IPS-NIHi11 (cell line): ENCODE measurements at regions not wholly inside any gene's neighbourhood (a gene's known extent, or its start where the extent isn't known, plus 50 kb on each side); places are given as distances from the start of the nearest gene placed in this dataset.
A peak's percentile ranks its signal among the peaks of the same experiment; 100 is the strongest.
"Not testable (repeated sequence)": the region's sequence is repeated elsewhere in the genome, so short reads cannot be mapped to it uniquely, and the experiment has no call there.

Experiments
- DNase-seq: peaks from one replicate; pipeline ENCODE4 v3.0.0; 2012; ENCODE audit warnings: mixed read lengths, low spot score

DNA sequence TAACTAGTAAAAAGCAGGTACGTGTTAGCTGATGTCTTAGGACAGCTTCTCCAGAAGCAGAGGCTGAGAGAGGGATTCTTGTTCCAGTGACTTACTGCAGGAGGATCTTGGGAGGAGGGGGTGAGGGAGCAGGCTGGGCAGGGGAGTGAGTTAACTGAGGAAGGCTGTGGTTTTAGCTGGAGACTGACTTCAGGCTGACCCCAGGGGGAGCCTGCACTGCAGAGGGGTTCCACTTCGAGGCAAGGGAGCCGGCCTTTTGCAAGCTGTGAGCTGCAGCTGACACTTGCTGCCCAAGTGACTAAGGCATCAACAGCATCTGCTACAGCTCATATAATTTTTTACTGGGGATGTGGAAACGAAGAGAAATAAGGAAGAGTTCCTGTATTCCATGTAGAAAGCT lies 50.4 kb upstream of the SOD1 start:
- DNase-seq: no peak

DNA sequence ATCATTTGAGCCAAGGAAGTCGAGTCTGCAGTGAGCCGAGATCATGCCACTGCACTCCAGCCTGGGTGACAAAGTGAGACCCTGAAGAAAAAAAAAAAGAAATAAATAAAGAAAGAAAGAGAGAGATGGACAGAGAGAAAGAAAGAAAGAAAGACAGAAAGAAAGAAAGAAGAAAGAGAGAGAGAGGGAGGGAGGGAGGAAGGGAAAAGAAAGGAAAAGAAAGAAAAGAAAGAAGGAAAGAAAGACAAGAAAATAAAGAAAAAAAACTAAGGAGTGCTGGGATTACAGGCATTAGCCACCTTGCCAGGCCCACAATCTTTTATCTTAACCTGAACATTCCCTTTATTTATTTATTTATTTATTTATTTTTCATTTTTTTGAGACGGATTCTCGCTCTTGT lies 51.7 kb upstream of the SOD1 start:
- DNase-seq: no peak

DNA sequence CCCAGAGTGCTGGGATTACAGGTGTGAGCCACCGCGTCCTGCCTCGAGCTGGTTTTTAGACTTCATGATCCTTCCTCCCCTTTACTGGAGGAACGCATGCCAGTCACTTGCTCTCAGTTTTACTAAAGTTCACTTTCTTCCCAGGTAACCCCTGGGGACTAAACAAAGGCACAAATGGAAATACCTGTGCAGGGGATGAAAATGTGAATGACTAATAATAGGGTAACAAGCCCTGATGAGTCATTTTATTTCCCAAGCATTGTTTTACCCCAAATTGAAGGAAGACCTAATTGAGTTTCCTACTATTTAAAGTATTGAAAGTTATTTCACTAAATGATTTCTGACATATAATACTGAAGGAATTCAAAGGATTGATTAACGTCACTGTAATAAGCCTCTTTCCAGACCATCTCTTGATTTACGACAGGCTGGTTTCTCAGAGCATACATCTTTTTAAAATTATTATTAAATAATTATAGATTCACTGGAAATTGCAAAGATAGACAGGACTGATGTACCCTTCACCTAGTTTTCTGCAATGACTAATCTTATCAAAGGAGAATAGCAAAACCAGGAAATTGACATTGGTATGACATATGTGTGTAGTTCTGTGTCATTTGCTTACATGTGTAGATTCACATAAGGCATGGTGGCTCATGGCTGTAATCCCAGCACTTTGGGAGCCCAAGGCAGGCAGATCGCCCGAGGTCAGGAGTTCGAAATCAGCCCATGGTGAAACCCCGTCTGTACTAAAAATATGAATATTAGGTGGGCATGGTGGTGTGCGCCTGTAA lies 53.2 kb upstream of the SOD1 start:
- DNase-seq: no peak

DNA sequence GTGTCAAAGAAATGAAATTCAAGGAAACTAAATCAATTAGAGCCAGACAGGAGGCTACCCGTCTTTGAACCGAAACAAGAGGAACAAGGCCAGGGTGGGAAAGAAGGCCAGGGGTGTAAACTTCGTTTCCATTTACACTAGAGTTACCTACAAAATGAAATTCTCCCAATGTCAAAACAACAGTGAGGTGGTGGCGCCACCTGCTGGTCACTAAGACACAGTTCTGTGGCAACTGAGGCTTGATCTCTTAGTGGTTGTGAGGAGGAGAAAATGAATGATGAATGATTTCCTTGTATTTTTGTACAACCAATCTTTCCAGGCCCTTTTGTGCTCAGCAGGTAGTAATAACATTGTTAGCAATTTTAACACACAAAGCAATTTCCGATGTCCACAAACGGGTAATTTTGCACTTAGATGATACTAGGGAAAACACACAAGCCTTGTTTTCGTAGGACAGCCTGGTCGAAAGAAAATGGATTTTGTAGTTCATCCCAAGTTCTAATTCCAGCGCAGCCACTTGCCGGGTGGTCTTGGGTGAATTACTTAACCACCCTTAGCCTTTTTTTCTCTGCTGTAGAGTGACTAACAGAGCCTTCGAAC lies 54.8 kb upstream of the SOD1 start:
- peak; percentile 78 for DNase-seq

DNA sequence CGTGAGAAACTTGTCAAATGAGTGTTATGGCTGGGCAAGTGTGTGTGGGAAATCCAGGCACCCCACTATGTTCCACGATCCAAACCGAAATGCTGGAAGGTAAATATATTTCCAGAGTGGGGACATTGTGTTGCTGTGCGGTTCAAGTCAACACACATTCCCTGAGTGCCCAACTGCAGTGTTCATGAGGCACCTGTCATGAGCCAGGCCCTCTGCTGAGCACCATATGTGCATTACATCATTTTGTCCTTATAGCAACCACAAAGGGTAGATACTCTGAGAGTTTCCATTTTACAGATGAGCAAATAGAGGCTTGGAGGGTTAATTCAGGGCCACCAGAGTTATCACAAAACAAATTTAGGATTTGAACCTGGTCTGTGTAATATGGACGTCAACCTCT lies 59.9 kb upstream of the SOD1 start:
- DNase-seq: no peak

DNA sequence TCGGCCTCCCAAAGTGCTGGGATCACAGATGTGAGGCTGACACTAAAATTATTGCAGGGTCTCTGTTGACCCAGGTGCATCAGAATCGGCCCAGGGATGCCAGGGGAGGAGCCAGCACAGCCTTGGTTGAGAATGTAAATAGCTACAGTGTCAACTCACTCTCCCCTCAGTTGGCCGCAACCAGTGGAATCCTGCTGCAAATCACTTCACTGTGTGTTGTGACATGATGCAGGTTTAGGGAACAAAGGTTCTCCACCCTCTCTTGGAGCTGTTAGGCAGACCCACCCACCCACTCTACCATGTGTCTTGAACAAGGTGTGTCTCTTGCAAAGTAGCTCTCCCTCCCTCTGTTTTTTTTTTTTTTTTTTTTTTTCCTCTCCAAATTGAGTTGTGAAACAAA lies 60.5 kb upstream of the SOD1 start:
- DNase-seq: no peak

DNA sequence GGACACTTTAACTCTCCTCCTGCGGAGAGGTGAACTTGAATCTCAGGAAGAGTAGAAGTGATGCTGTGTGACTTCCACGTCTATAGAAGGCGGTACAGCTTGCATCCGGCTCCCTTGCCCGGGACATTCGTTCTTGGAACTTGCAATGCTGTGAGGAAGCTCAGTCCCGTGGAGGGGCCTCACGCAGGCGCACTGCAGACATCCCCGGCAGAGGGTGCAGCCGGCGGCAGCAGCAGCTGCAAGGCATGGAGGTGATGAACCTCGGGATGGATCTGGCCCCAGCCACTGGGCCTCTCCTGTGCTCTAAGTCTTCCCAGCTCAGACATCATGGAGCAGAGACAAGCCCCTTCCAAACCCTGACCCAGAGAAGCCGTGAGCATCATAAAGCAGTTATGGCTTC lies 61.8 kb upstream of the SOD1 start:
- DNase-seq: no peak

DNA sequence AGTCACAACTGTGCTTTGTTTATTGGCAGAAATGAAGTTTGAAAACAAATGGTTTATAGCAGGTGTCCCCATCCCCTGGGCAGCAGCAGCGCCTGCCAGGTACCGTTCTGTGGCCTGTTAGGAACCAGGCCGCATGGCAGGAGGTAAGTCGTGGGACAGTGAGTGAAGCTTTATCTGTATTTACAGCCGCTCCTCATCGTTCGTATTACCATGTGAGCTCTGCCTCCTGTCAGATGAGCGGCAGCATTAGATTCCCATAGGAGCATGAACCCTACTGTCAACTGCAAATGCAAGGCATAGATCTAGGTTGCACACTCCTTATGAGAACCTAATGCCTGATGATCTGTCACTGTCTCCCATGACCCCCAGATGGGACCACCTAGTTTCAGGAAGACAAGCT lies 63.4 kb upstream of the SOD1 start:
- no peak for DNase-seq

DNA sequence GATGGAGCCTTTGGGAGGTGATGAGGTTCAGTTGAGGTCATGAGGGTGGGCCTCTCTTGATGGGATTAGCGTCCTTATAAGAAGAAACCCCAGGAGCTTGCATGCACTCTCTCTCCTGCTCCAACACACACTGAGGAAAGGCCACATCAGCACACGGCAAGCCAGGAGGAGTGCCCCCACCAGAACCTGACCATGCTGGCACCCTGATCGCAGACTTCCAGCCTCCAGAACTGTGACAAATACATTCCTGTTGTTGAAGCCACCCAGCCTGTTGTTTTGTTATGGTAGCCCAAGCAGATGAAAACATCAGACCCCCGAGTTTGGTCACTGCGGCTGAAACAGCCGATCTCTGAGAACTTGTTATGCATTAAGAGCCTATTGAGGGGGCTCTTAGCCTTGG lies 64.8 kb upstream of the SOD1 start:
- no peak for DNase-seq

DNA sequence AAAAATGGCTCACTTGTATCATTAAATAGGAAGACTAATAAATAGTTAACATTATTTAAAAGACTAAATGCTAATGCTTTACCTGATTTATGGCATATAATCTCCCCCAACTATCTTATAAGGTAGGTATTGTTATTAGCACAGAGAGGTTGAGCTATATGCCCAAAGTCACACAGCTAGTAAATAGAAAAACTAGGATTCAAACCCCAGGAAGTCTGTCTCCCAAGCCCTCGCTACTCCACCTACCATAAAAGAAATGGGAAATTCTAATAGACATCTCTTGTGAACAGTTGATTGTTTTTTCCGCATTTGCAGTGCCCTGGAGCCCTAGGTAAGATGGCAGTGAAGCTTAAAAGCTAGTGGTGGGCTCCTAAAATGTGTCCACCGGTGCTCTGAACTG lies 65.2 kb upstream of the SOD1 start:
- no peak for DNase-seq

DNA sequence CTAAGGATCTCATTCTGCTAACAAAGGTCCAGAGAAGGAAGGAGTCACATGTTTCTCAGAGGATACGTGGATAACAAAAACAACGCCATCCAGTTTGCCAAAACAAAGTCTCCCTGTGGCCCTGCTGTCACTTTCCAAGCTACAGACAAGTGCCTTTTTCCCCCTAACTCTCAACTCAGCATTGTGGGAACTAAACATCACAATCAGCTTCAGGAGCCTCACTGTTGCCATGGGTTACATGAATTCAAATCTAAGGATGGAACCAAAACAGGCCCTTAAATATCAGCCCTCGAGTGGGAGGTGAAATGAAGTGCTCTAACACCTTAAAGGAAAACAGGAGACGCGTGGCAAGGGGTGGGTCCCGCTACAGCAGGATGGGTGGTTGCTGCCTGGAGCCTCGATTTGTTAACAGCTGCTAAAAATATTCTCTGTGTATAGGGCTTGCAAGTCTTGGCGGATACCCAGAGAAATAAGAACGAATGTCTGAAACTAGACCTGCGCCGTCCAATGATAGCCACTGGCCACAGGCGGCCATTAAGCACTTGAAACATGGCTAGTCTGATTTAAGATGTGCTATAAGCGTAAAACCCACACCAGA lies 66.4 kb upstream of the SOD1 start:
- no peak for DNase-seq

DNA sequence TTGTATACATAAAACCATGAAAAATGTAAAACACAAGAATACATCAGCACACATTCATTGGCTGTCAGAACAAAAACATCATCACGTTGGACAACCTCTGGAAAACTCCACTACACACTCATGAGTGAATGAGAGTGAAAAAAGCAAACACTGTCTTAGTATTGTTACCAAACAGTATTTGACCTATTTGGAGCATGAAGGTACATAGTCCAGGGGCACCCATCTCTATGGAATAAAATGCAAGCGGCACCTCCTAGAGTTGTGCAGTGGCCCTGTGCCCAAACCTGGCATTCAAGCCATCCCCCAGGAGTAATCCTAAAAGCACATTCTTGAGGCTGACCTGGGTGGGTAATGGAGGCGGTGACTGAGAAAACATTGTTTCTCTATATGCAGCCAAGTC lies 67.0 kb upstream of the SOD1 start:
- DNase-seq: no peak

DNA sequence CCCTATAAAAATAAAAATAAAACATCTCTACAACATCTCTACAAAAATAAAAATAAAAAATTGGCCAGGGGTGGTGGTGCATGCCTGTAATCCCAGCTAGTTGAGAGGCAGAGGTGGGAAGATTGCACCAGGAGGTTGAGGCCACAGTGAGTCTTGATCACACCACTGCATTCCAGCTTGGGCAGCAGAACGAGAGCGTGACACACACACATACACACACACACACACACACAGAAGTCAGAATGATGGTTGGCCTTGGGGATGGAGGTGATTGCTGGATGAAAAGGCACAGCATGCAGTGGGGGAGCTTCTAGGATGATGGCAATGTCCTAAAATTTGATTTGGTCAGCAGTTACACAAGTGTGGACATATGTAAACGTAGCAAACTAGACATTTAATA lies 69.7 kb upstream of the SOD1 start:
- DNase-seq: no peak

DNA sequence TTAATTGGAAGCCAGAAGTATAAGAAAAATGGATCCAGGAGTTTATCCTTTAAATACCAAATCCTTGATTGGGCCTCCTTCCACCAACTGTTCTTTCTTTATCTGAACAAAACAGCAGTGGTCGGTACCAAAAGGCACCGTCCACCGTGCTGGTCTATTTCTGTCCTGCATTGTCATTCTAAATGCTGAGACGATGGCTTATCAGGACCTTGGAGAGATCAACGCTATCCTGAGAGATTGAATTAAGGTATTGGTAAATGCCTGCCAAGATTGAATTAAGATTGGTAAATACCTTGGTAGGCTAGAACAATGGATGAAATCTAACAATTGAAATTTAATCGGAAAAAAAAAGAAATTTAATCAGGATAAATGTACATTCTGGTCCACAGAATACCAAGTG lies 73.4 kb upstream of the SOD1 start:
- DNase-seq: no peak

DNA sequence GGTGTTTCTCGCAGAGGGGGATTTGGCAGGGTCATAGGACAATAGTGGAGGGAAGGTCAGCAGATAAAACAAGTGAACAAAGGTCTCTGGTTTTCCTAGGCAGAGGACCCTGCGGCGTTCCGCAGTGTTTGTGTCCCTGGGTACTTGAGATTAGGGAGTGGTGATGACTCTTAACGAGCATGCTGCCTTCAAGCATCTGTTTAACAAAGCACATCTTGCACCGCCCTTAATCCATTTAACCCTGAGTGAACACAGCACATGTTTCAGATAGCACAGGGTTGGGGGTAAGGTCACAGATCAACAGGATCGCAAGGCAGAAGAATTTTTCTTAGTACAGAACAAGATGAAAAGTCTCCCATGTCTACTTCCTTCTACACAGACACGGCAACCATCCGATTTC lies 75.6 kb upstream of the SOD1 start:
- DNase-seq: not testable (repeated sequence)

DNA sequence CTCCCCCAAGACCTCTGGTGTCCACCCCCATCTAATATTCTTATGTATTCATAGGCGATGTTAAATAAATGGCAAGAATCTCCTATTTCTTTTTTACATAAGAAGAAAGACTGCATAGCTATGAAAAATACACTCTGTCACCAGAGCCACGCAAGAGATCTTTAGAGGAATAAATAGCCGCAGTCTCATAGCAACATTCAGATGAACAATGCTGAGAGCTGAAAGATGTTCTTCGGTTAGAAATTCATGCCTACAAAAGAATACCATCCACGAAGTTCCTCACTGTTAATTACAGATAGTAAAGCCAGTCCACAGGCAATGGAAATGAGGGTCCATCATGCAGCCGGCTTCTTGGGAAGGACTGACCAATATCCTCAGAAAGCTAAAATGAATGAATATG lies 76.0 kb upstream of the SOD1 start:
- DNase-seq: no peak

DNA sequence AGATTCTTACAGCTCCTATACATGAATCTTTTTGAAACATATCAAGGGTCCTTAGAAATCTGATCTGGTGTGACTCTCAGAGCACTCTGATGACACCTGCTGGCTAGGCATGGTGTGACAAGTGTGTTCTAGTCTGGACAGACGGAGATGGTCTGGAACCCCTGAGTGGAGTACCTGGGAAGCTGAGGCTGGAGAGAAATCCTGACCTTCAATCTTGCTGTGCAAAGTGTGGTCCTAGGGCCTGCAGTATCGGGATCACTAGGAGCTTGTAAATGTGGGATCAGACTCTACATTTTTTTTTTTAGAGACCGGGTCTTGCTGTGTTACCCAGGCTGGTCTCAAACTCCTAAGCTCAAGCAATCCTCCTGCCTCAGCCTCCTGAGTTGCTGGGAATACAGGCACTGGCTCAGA lies 78.6 kb upstream of the SOD1 start:
- peak; percentile 68 for DNase-seq

DNA sequence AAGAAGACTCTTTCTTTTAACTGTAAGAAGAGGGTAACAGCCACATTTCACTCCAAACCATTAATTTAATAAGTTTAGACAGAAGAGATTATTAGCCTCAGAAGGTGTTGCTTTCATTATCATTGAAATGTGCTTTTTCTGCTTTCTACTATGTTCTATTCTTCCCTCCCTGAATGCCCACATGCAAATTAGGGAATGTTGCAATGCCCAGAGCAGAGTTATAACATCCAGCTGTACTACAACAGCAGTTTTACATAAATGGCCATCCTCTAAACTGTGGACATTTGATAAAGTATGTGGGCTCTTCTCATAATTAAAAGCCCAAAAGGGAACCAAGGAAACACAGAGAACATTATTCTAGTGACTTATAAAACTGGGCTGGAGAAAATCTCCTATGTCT lies 82.2 kb upstream of the SOD1 start:
- DNase-seq: no peak

DNA sequence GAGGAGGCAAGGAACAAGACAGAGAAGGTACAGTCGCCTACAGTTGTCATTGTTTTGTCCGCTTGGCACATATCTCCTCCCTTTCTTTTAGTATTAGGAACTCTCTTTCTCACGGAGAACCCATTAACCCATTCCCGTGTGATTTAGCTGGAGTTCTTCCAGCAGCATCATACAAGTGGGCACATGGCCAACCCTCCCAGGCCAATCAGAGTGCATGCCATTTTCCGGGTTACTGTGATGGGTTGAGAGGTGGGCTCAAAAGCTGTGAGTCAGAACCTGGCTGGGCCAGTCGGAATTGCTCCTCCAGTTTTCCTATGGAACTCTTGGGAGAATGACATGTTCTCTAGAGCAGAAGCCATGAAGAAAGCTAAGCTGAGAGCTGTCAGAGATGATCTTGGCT lies 83.1 kb upstream of the SOD1 start:
- DNase-seq: no peak

DNA sequence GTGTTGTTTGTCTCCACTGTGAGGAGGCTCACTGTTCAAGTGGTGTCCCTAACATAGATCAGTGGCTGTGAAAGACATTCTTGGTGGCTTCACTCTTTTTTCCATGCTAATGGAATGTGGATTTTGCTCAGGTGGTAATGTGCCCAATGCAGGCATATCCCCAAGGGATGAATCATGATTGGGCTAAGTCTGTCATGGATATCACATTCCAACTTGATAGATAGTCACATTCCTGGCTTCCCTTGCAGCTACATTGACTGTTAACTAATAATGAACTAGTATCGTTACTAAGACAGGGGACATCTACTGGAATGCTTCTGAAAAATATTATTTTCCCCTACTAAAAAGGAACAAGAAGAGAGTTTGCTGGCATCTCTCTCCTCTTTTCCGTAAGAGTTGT lies 86.3 kb upstream of the SOD1 start:
- no peak for DNase-seq

DNA sequence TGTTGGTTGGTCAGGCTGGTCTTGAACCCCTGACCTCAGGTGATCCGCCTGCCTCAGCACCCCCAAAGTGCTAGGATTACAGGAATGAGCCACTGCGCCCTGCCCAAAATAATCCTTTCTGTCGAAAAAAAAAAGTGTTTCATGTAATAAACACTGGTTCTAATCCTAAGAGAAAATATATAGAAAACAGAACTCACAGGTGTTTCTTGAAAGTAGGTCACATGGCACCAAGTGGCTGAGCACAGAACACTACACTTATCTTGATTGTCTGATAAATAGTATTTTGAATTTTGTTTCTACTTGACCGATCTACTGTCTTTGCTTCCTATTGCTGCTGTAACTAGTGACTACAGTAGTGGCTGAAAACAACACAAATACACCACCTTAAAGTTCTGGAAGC lies 87.6 kb upstream of the SOD1 start:
- DNase-seq: no peak

DNA sequence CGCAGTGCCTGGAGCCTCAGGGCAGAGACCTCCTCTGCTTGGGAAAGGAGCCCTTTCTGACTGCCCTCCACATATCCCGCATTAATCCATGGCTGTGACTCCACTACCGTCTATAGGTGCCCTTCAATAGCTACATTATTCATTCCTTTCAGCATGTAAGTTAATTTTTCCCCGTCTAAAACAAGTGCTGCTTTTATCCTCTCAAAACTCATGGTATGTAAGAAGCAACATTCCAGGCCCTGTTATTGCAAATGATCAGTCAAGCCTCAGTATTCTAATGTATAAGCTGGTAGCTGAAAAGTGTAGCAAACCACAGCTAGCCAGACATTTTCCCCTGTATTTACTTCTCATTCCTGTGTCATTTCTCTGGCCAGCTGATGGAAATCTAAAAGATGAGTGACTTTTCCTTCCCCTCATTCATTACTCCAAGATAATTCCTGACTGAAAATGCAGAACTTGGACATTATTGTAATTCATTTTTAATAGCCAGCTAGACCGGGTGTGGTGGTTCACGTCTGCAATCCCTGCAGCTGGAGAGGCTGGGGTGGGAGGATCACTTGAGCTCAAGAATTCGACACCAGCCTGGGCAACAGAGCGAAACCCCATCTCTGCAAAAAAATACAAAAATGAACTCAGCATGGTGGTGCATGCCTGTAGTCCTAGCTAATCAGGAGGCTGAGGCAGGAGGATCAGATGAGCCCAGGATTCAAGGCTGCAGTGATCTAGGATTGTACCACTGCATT lies 88.5 kb upstream of the SOD1 start:
- no peak for DNase-seq

DNA sequence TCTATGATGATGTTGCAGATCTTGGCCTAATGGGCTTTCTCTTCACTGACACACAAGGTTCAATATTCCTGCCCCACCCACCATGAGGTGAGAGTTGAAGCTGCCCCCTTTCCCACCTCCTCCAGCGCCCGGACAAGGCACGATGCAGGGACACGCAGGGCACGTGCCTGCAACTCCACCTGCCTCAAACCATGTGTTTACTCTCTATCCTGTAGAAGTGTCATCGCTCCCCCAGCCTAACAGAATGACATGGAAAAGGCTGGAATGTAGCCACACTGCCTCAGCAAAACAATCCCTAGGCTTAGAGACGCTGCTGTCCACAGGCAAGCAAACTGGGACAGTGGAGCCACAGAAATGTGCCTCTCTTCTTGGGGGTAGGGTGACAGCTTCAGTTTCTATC lies 92.9 kb upstream of the SOD1 start:
- no peak for DNase-seq
